Upper lobe of left lung (tissue), 4 donors: ENCODE measurements at regions not wholly inside any gene's neighbourhood (a gene's known extent, or its start where the extent isn't known, plus 50 kb on each side); places are given as distances from the start of the nearest gene placed in this dataset.

ENCODE experiments used
- CTCF ChIP-seq, 6 experiments: fragments of 450-650 bp in 4 of 6; fragments of 200-600 bp in 2 of 6; sonication (generic) in 2 of 6; IDR thresholded peaks; one replicate each; pipeline ENCODE4 v1.5.1; 2016 to 2019; ENCODE audit warnings: antibody characterized with exemption in 6 of 6
- EP300 ChIP-seq, 4 donors: sonication (generic); formaldehyde crosslinking; IDR thresholded peaks; one replicate each; pipeline ENCODE4 v1.5.1; 2017; ENCODE audit warnings: antibody characterized with exemption in 4 of 4, control low read depth in 2 of 4
- POLR2A ChIP-seq, 4 donors: fragments of 450-650 bp; IDR thresholded peaks; one replicate each; pipeline ENCODE4 v1.5.1; 2016 to 2017; ENCODE audit warnings: antibody characterized with exemption in 4 of 4, mild to moderate bottlenecking in 2 of 4
- POLR2AphosphoS5 ChIP-seq, 2 donors: sonication (generic); formaldehyde crosslinking; IDR thresholded peaks; one replicate each; pipeline ENCODE4 v1.5.1; 2017; ENCODE audit warnings: antibody characterized with exemption in 2 of 2

GRCh38 chr5:110873773-110874437 is 135.1 kb downstream of the SLC25A46 start:
- TF ChIP-seq CTCF (IDR thresholded peaks at IDR 0.05) (no peak), POLR2AphosphoS5 (IDR thresholded peaks at IDR 0.05) (no peak), POLR2A (IDR thresholded peaks at IDR 0.05) (no peak), EP300 (IDR thresholded peaks at IDR 0.05) (no peak)
